ENCODE measurements at regions not wholly inside any gene's neighbourhood (a gene's known extent, or its start where the extent isn't known, plus 50 kb on each side); places are given as distances from the start of the nearest gene placed in this dataset.

- Histone ChIP-seq H3K27me3 (ENCODE audit: control insufficient read depth in 1 of 2, insufficient read depth in 2 of 2, low read length in 2 of 2) (no peaks in the 10 kb centered on the region), H3K36me3 (ENCODE audit: insufficient read depth, low read length) (no peaks in the 10 kb centered on the region), H3K4me1 (ENCODE audit: insufficient read depth, low read length) (no peaks in the 10 kb centered on the region), H3K27ac (ENCODE audit: low read depth in 1 of 2, low read length in 2 of 2) (no peak overlapping the region), H3K4me3 (ENCODE audit: low read length) (no peak overlapping the region), H3K9me3 (ENCODE audit: control insufficient read depth in 1 of 2, insufficient read depth in 1 of 2, low read length in 2 of 2) (peaks cover 0 to 7% of the 10 kb centered on the region in 2 experiments)
- ChIA-PET CTCF (no interaction called here), POLR2A (no interaction called here)
- ATAC-seq (ENCODE audit: poor library complexity) = no peak
- no peak overlapping the region for H3K4me3 Mint-ChIP-seq
- no peak overlapping the region for H3K27ac Mint-ChIP-seq
- intact Hi-C loops (cut with DNase I, micrococcal nuclease) = no loop called here
- no peaks in the 10 kb centered on the region for H3K27me3 Mint-ChIP-seq
- H3K4me1 Mint-ChIP-seq (ENCODE audit: low read depth) = no peaks in the 10 kb centered on the region
- no peak for TF ChIP-seq CTCF (IDR thresholded peaks at IDR 0.05)
- H3K9me3 Mint-ChIP-seq = peaks cover 3% of the 10 kb centered on the region
- H3K36me3 Mint-ChIP-seq (ENCODE audit: low read depth) = no peaks in the 10 kb centered on the region
- no peak for DNase-seq
Measured at GRCh38 chr11:92802644-92803043, 166.8 kb upstream of the MTNR1B start.

- no peaks in the 10 kb centered on the region for H3K36me3 Mint-ChIP-seq (ENCODE audit: low read depth)
- H3K36me3 ChIP-seq (ENCODE audit: insufficient read depth, low read length) = no peaks in the 10 kb centered on the region
- intact Hi-C loops (cut with DNase I, micrococcal nuclease) = no loop called here
- POLR2A ChIA-PET = no interaction called here
- CTCF ChIA-PET = no interaction called here
- H3K27ac ChIP-seq (ENCODE audit: low read depth in 1 of 2, low read length in 2 of 2) = no peak overlapping the region
- DNase-seq (no peak), ATAC-seq (ENCODE audit: poor library complexity) (no peak)
- H3K4me1 ChIP-seq (ENCODE audit: insufficient read depth, low read length) = no peaks in the 10 kb centered on the region
- no peaks in the 10 kb centered on the region for H3K27me3 Mint-ChIP-seq
- peaks cover 3% of the 10 kb centered on the region for H3K9me3 Mint-ChIP-seq
- TF ChIP-seq CTCF (IDR thresholded peaks at IDR 0.05) = no peak
- peaks cover 0 to 7% of the 10 kb centered on the region in 2 experiments for H3K9me3 ChIP-seq (ENCODE audit: control insufficient read depth in 1 of 2, insufficient read depth in 1 of 2, low read length in 2 of 2)
- no peaks in the 10 kb centered on the region for H3K27me3 ChIP-seq (ENCODE audit: control insufficient read depth in 1 of 2, insufficient read depth in 2 of 2, low read length in 2 of 2)
- no peak overlapping the region for H3K4me3 Mint-ChIP-seq
- no peaks in the 10 kb centered on the region for H3K4me1 Mint-ChIP-seq (ENCODE audit: low read depth)
- no peak overlapping the region for H3K27ac Mint-ChIP-seq
- no peak overlapping the region for H3K4me3 ChIP-seq (ENCODE audit: low read length)
Measured at GRCh38 chr11:92803391-92803790, 166.1 kb upstream of the MTNR1B start.

- no peak overlapping the region for H3K27ac Mint-ChIP-seq
- Histone ChIP-seq H3K9me3 (ENCODE audit: control insufficient read depth in 1 of 2, insufficient read depth in 1 of 2, low read length in 2 of 2) (peaks cover 0 to 3% of the 10 kb centered on the region in 2 experiments), H3K27ac (ENCODE audit: low read depth in 1 of 2, low read length in 2 of 2) (no peak overlapping the region), H3K4me3 (ENCODE audit: low read length) (no peak overlapping the region), H3K4me1 (ENCODE audit: insufficient read depth, low read length) (no peaks in the 10 kb centered on the region), H3K36me3 (ENCODE audit: insufficient read depth, low read length) (no peaks in the 10 kb centered on the region), H3K27me3 (ENCODE audit: control insufficient read depth in 1 of 2, insufficient read depth in 2 of 2, low read length in 2 of 2) (no peaks in the 10 kb centered on the region)
- H3K27me3 Mint-ChIP-seq = no peaks in the 10 kb centered on the region
- no peaks in the 10 kb centered on the region for H3K36me3 Mint-ChIP-seq (ENCODE audit: low read depth)
- DNase-seq (no peak), ATAC-seq (ENCODE audit: poor library complexity) (no peak)
- no peak for TF ChIP-seq CTCF (IDR thresholded peaks at IDR 0.05)
- H3K4me1 Mint-ChIP-seq (ENCODE audit: low read depth) = no peaks in the 10 kb centered on the region
- intact Hi-C loops (cut with DNase I, micrococcal nuclease) = no loop called here
- H3K4me3 Mint-ChIP-seq = no peak overlapping the region
- peaks cover 3% of the 10 kb centered on the region for H3K9me3 Mint-ChIP-seq
- ChIA-PET POLR2A (no interaction called here), CTCF (interaction anchor here (0.8 kb wide), 1 partner anchor 8 kb away, joined by 3 read pairs; no protein-coding TSS in a partner anchor)
Measured at GRCh38 chr11:92804388-92804966, 165.0 kb upstream of the MTNR1B start.
